H1 (cell line): ENCODE measurements at regions not wholly inside any gene's neighbourhood (a gene's known extent, or its start where the extent isn't known, plus 50 kb on each side); places are given as distances from the start of the nearest gene placed in this dataset.

Experiments used
- CBX5 ChIP-seq: fragments of 300-800, 300-1000 bp; sonication (generic); IDR thresholded peaks from 2 replicates; pipeline ENCODE4 v1.7.1; 2016; ENCODE audit warnings: antibody characterized with exemption, low read length, low read depth
- CEBPB ChIP-seq: IDR thresholded peaks from 2 replicates; pipeline ENCODE4 v1.6.1; 2012; ENCODE audit warnings: low read depth, low read length
- CHD2 ChIP-seq: IDR thresholded peaks from 2 replicates; pipeline ENCODE4 v1.6.1; 2012; ENCODE audit warnings: low read length, improper control_type of control experiment
- CTCF ChIP-seq, 3 experiments: IDR thresholded peaks; 1 replicate in 2 of 3; 2 replicates in 1 of 3; pipeline versions ENCODE4 v1.5.1 to v1.6.1; 2011; ENCODE audit warnings: low read length in 3 of 3, mild to moderate bottlenecking in 3 of 3, inconsistent platforms in 2 of 3, low read depth in 1 of 3, moderate library complexity in 1 of 3; ENCODE audit not compliant: insufficient read depth in 1 of 3; ENCODE audit errors: control extremely low read depth in 1 of 3
- EZH2 ChIP-seq: fragments of 200-600 bp; sonication (generic); IDR thresholded peaks from 2 replicates; pipeline ENCODE4 v1.7.1; 2012; ENCODE audit warnings: low read depth, mild to moderate bottlenecking, moderate library complexity, low read length, inconsistent platforms; ENCODE audit not compliant: severe bottlenecking
- FOSL1 ChIP-seq: IDR thresholded peaks from 2 replicates; pipeline ENCODE4 v1.6.1; 2011; ENCODE audit warnings: mild to moderate bottlenecking, low read depth, low read length, moderate library complexity; ENCODE audit not compliant: insufficient read depth
- GABPA ChIP-seq: IDR thresholded peaks from 2 replicates; pipeline ENCODE4 v1.6.1; 2011; ENCODE audit warnings: mild to moderate bottlenecking, low read length, moderate library complexity, borderline replicate concordance; ENCODE audit not compliant: insufficient read depth
- HDAC6 ChIP-seq: IDR thresholded peaks from one replicate; pipeline ENCODE4 v1.7.1; 2012; ENCODE audit warnings: low read depth, mild to moderate bottlenecking, inconsistent platforms, low read length, moderate library complexity
- KDM1A ChIP-seq: fragments of 200-600, 300-600 bp; sonication (generic); IDR thresholded peaks from 2 replicates; pipeline ENCODE4 v1.7.1; 2016; ENCODE audit warnings: mild to moderate bottlenecking, low read length, borderline replicate concordance
- POLR2A ChIP-seq, 2 experiments: IDR thresholded peaks; 1 replicate in 1 of 2; 2 replicates in 1 of 2; pipeline ENCODE4 v1.6.1; 2011; ENCODE audit warnings: low read depth in 2 of 2, low read length in 2 of 2, mild to moderate bottlenecking in 2 of 2; ENCODE audit errors: control extremely low read depth in 1 of 2
- POLR2AphosphoS5 ChIP-seq: IDR thresholded peaks from 2 replicates; pipeline ENCODE4 v1.6.1; 2011; ENCODE audit warnings: low read depth, low read length
- SIX5 ChIP-seq: IDR thresholded peaks from 2 replicates; pipeline ENCODE4 v1.6.1; 2011; ENCODE audit warnings: mild to moderate bottlenecking, low read depth, low read length
- SUZ12 ChIP-seq: fragments of 200-600 bp; sonication (generic); IDR thresholded peaks from 2 replicates; pipeline ENCODE4 v1.6.1; 2012; ENCODE audit warnings: mild to moderate bottlenecking, inconsistent platforms, low read length, moderate library complexity, mixed read lengths

DNA sequence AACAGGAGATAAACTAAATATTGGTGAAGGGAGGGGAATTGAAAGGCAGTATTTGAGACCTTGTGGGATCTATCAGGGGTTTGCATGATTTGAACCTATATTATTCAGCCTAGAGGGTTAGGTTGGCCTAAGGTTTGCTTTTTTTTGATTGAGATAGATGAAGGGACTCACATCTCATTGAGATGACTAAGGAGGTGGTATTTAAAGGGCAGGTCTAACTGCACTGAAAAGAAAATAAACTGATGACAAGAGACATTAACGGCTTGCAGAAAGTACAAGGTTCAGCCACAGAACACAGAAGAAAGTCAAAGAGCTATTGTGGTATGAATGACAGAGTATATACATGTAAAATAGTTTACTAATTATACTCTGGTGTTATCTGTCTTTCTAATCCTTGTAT is 412.7 kb downstream of the CDH10 start:
- TF ChIP-seq POLR2AphosphoS5 (no peak), GABPA (no peak), CBX5 (no peak), CEBPB (no peak), POLR2A (IDR thresholded peaks at IDR 0.05; ENCODE audit: control extremely low read depth in 1 of 2, low read depth in 2 of 2, low read length in 2 of 2) (no peak), KDM1A (no peak), SIX5 (no peak), EZH2 (no peak), SUZ12 (no peak), CTCF (IDR thresholded peaks at IDR 0.05; ENCODE audit: control extremely low read depth in 1 of 3, insufficient read depth in 1 of 3, low read depth in 1 of 3, low read length in 3 of 3) (no peak), FOSL1 (no peak), HDAC6 (no peak), CHD2 (no peak)
